HG03103 (cell line): ENCODE measurements at regions not wholly inside any gene's neighbourhood (a gene's known extent, or its start where the extent isn't known, plus 50 kb on each side); places are given as distances from the start of the nearest gene placed in this dataset.

Experiments
- ATAC-seq: cut with Tn5 transposase; IDR thresholded peaks from one replicate; pipeline ENCODE4 v1.9.1; 2021; ENCODE audit warnings: low read depth; ENCODE audit not compliant: unreplicated experiment

GRCh38 chr2:120893811-120894584 is 158.3 kb downstream of the GLI2 start:
- ATAC-seq: no peak

DNA sequence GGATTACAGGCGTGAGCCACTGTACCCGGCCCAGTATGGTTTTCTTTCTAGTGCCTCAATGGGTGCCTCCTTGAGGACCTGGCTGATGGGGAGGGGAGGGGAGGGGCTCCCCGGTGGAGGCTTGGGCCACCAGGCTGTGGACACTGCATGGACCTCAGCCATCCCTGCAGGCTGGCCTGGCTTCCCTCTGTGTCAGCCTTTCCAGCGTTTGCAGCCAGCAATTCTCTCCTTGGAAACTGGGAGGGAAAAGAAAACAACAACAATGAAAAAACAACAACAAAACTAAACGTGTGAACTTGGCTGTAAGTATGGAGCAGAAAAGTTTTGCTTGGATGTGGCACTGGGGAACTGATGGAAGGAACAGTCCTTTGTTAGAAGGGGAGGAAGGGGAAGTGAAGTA is 159.3 kb downstream of the GLI2 start:
- ATAC-seq: no peak

DNA sequence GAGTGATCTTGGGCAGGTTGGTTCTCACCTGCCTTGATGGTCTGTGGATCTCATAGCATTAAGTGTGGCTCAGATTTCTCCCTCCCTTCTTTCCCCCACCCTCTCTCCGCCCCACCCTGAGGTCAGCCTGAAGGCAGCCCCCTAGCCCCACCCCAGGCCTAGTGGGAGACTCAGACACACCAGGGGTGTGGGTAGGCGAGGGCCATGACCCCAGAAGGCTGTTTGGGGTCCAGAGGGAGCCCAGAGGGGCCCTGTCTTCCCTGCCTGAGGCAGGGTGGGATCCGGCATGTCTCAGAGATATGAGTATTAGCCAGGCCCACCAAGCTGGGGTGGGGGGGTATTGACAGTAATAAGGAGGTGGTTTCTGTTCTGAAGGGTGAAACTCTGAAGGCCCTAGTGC is 160.5 kb downstream of the GLI2 start:
- no peak for ATAC-seq

- ATAC-seq: no peak
These were observed 161.2 kb downstream of the GLI2 start for GRCh38 chr2:120896901-120897300.

GRCh38 chr2:120897399-120897798 is 161.7 kb downstream of the GLI2 start:
- no peak for ATAC-seq

- ATAC-seq: no peak
These were observed 162.8 kb downstream of the GLI2 start for GRCh38 chr2:120898496-120898895.

- no peak for ATAC-seq
These were observed 163.5 kb downstream of the GLI2 start for GRCh38 chr2:120898961-120899750.

GRCh38 chr2:120899771-120900170 is 164.1 kb downstream of the GLI2 start:
- no peak for ATAC-seq

GRCh38 chr2:120901201-120901600 is 165.5 kb downstream of the GLI2 start:
- ATAC-seq: no peak

DNA sequence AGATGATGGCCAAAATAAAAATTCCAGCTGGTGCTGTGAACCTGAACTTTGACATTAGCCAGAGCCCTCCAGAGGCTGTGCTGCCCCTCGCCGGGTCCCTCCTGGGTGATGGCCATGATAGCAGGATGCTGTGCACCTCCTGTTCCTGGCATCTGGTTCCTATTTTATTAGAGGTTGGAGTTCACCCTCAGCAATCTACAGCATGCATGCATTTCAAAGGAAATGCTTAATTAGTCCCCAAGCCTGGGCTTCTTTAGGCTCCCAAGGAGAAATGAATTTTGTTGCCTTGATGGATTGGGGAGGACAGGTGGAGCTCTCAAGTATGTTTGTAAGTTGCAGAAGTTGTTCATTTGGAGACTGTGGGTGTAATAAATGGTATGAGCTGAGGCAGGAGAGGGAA is 166.9 kb downstream of the GLI2 start:
- no peak for ATAC-seq

GRCh38 chr2:120904379-120904778 is 168.7 kb downstream of the GLI2 start:
- ATAC-seq: no peak

DNA sequence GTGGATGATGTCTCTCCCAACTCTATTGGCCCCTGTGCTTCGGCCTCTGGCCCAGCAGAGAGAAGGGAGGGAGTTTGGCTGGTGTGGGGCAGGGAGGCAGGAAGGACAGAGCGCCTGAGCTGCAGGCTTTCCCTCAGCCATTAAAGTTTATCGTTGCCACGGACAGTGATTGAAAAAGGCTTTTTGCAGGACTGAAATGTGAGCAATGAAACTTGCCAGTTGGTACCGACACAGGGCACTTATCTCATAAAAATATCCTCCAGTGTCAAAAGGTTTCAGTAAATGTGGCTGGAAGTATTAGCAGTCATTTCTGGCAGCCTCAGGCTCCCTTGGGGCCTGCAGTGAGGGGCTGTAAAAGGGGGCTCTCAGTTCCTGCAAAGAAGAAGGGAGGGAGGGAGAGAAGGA is 169.2 kb downstream of the GLI2 start:
- ATAC-seq: no peak

DNA sequence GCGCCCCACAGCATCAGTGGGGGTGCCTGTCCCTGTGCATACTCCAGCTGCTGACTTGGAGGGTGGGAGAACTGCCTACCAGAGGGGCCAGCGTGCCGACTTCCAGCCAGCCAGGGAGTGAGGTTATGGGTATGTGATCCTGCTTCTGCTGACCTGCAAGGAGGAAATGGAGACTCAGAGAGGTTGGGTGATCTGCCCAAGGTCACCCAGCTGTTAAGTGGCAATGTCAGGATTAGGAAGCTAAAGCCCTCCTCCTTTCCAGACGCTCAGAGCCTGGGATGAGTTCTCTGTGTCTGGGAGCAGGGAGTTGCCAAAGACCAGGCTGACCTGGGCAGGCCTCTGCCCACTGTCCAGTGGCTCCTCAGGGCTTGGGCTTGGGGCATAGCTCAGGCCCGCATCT is 169.6 kb downstream of the GLI2 start:
- no peak for ATAC-seq

- no peak for ATAC-seq
These were observed 170.3 kb downstream of the GLI2 start for GRCh38 chr2:120905824-120906571.

GRCh38 chr2:120906914-120907313 is 171.2 kb downstream of the GLI2 start:
- ATAC-seq: no peak

DNA sequence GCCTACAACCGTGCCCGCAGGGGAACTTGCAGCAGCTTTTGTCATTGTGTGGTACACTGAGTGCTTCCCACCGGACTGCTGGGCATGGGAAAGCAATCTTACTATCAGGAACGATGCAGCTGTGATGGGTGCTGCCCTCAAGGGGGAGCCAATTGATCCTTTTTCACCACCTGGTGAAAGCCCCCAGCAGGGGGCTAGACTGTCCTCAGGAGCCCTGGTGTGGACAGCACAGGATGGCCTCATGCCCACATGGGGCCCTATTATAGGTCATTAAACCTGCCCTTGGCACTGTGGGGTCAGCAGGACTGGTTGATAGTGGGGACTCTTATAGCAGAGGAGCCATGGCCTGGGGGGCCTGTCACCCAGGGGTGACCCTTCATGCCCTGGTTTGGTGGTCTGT is 172.2 kb downstream of the GLI2 start:
- no peak for ATAC-seq

- no peak for ATAC-seq
These were observed 172.8 kb downstream of the GLI2 start for GRCh38 chr2:120908314-120908975.

- no peak for ATAC-seq
These were observed 173.4 kb downstream of the GLI2 start for GRCh38 chr2:120909102-120909501.

DNA sequence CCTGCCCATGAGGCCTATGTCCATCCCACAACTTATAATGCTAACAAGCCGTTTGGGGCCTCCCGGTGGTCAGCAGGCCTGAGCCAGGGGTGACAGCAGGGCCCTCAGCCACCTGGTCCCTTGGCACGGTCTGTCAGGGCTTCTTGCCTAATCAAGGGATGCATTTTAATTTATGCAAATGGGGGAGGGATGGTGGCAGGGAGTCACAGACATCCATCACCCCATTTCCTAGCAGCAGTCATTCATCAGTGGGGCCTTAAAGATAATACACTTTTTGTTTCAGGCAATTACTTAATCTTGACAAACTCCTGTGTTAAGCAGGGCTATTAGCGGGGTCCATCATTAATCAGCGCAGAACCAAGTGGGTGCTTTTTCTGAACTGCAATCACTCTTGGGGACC is 174.5 kb downstream of the GLI2 start:
- no peak for ATAC-seq

GRCh38 chr2:120910956-120911951 is 175.6 kb downstream of the GLI2 start:
- ATAC-seq: no peak
